ENCODE measurements at regions not wholly inside any gene's neighbourhood (a gene's known extent, or its start where the extent isn't known, plus 50 kb on each side); places are given as distances from the start of the nearest gene placed in this dataset.
"Not testable (repeated sequence)": the region's sequence is repeated elsewhere in the genome, so short reads cannot be mapped to it uniquely, and the experiment has no call there.

DNA sequence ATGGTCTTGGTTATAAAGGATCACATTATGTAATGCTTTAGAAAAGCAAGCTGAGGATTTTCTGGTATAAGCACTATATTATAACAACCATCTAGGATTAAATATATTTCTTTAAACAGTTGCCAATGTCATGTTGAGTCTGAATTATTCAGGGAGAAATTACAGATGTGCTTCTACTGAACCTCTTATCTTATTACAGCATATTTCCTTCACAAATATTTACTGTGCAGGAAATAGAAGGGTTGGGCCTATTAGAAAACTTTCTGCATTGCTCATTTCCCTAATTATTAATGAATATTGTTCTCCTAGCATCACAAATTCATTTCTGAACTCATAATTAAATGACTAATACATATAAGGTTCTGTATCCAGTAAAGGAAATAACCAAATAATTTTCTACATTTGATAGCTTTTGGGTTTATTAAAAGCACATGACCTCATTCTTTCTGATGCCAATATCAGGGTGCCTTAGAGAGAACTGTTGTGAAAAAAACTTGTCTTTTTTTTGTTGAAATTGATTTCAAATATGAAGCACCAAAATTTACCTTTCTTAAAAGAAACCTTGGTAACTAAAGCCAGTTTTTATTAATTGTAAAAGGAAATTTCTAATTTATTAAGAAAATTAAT, 476.8 kb upstream of the PTGER4 start:
- ChIA-PET CTCF (no interaction called here), POLR2A (no interaction called here)
- no peak for DNase-seq (ENCODE audit: extremely low spot score)
- TF ChIP-seq ZNF384 (IDR thresholded peaks at IDR 0.05): no peak
- no peak for TF ChIP-seq NFRKB (IDR thresholded peaks at IDR 0.05)
- no peak for TF ChIP-seq FOXM1 (IDR thresholded peaks at IDR 0.05; ENCODE audit: borderline replicate concordance)
- TF ChIP-seq FOXK2 (IDR thresholded peaks at IDR 0.05): no peak
- TF ChIP-seq LEF1 (IDR thresholded peaks at IDR 0.05; ENCODE audit: borderline replicate concordance): no peak
- TF ChIP-seq ARNT (IDR thresholded peaks at IDR 0.05): no peak
- TF ChIP-seq ELF4 (IDR thresholded peaks at IDR 0.05): no peak
- no peak for TF ChIP-seq CTBP1 (IDR thresholded peaks at IDR 0.05; ENCODE audit: borderline replicate concordance)
- no peak for TF ChIP-seq SP1 (IDR thresholded peaks at IDR 0.05)
- TF ChIP-seq TARDBP (IDR thresholded peaks at IDR 0.05): no peak
- TF ChIP-seq HDGF (IDR thresholded peaks at IDR 0.05; ENCODE audit: borderline replicate concordance): no peak
- TF ChIP-seq BHLHE40 (IDR thresholded peaks at IDR 0.05; ENCODE audit: borderline replicate concordance): no peak
- no peak for TF ChIP-seq FOXA1 (IDR thresholded peaks at IDR 0.05)
- TF ChIP-seq L3MBTL2 (conservative IDR thresholded peaks at IDR 0.05): no peak
- TF ChIP-seq, protein P1, sequence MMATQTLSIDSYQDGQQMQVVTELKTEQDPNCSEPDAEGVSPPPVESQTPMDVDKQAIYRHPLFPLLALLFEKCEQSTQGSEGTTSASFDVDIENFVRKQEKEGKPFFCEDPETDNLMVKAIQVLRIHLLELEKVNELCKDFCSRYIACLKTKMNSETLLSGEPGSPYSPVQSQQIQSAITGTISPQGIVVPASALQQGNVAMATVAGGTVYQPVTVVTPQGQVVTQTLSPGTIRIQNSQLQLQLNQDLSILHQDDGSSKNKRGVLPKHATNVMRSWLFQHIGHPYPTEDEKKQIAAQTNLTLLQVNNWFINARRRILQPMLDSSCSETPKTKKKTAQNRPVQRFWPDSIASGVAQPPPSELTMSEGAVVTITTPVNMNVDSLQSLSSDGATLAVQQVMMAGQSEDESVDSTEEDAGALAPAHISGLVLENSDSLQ (IDR thresholded peaks at IDR 0.05): no peak
- TF ChIP-seq SUZ12 (IDR thresholded peaks at IDR 0.05): no peak

DNA sequence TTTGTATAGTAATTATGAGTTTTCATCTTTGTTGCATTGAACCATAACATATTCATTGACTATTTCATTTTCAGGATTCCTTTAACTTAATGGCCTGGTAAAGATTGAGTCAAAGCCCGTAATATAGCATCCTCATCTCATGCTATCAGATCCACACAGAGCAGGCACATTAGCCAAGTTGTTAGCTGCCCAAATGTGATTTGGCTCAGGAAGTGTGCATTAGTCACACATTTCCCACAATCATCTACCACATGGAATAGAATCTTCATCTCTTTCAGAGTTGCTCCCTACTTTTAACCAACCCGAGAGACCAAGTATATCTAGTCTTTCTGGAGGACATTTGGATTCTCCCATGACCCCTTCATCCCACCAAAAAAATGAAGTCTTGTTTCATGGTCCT, 481.0 kb upstream of the PTGER4 start:
- DNase-seq (ENCODE audit: extremely low spot score): no peak
- TF ChIP-seq BHLHE40 (IDR thresholded peaks at IDR 0.05; ENCODE audit: borderline replicate concordance): no peak
- no peak for TF ChIP-seq FOXA1 (IDR thresholded peaks at IDR 0.05)
- TF ChIP-seq ARNT (IDR thresholded peaks at IDR 0.05): no peak
- TF ChIP-seq HDGF (IDR thresholded peaks at IDR 0.05; ENCODE audit: borderline replicate concordance): no peak
- no peak for TF ChIP-seq TARDBP (IDR thresholded peaks at IDR 0.05)
- TF ChIP-seq SUZ12 (IDR thresholded peaks at IDR 0.05): no peak
- no peak for TF ChIP-seq CTBP1 (IDR thresholded peaks at IDR 0.05; ENCODE audit: borderline replicate concordance)
- no peak for TF ChIP-seq L3MBTL2 (conservative IDR thresholded peaks at IDR 0.05)
- TF ChIP-seq NFRKB (IDR thresholded peaks at IDR 0.05): no peak
- ChIA-PET POLR2A (no interaction called here), CTCF (no interaction called here)

DNA sequence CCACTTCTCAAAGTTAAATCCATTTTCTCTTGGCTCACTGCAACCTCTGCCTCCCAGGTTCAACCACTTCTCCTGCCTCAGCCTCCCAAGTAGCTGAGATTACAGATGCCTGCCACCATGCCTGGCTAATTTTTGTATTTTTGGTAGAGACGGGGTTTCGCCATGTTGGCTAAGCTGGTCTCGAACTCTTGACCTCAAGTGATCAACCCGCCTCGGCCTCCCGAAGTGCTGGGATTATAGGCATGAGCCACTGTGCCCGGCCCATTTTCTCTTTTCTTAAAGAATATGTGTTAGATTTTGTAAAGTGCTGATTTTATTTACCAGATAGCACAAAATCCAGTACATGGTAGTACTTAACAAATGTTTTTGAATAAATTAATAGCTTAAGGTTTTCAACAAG, 484.1 kb upstream of the PTGER4 start:
- CTCF ChIA-PET; DNase-seq (ENCODE audit: extremely low spot score); POLR2A ChIA-PET: not testable (repeated sequence)

DNA sequence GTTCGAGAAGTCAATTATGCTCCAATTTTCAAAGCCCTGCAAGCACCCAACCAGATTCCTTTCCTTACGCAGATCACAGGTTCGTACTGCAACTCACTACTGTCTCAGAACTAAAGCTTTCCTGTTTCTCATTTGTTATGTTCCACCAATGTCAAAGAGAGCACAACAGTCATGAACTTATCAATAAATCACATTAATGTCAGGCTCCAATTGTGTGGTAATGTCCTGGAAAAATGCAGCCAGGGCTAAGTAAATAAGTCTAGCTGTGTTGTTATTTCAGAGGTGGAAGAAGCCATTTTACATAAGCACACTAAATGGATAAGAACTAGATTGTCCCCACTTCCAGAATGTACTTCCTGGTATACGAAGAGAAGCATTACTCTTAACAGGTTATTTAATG, 488.6 kb upstream of the PTGER4 start:
- CTCF ChIA-PET: no interaction called here

DNA sequence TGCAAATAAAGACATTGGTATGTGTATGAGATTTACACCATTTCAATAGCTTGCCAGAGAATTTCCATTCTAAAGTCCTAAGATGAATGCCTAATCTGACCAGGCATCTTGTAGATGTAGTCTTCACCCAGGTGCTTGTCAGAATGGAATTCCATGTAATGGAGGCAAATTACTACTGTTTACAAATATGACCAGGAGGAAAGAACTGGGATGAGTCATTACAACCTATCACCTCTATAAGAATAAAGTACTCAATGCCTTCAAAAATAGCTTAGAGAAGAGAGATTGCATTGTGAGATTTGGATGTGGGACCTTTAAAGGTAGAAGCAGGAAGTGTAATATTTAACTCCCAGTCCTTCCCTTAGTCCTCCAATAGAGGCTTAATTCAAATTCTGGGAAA, 507.0 kb upstream of the PTGER4 start:
- ChIA-PET POLR2A (no interaction called here), CTCF (no interaction called here)
- no peak for DNase-seq (ENCODE audit: extremely low spot score)
- TF ChIP-seq TARDBP (IDR thresholded peaks at IDR 0.05) (no peak), HDGF (IDR thresholded peaks at IDR 0.05; ENCODE audit: borderline replicate concordance) (no peak), SUZ12 (IDR thresholded peaks at IDR 0.05) (no peak), FOXA1 (IDR thresholded peaks at IDR 0.05) (no peak), NFRKB (IDR thresholded peaks at IDR 0.05) (no peak), ZNF384 (IDR thresholded peaks at IDR 0.05) (no peak), L3MBTL2 (conservative IDR thresholded peaks at IDR 0.05) (no peak), ARNT (IDR thresholded peaks at IDR 0.05) (no peak), LEF1 (IDR thresholded peaks at IDR 0.05; ENCODE audit: borderline replicate concordance) (no peak), ELF4 (IDR thresholded peaks at IDR 0.05) (no peak), CTBP1 (IDR thresholded peaks at IDR 0.05; ENCODE audit: borderline replicate concordance) (no peak), FOXK2 (IDR thresholded peaks at IDR 0.05) (no peak), BHLHE40 (IDR thresholded peaks at IDR 0.05; ENCODE audit: borderline replicate concordance) (no peak), SP1 (IDR thresholded peaks at IDR 0.05) (no peak), FOXM1 (IDR thresholded peaks at IDR 0.05; ENCODE audit: borderline replicate concordance) (no peak)
- TF ChIP-seq, protein P1 (IDR thresholded peaks at IDR 0.05): no peak

More for the DNA sequence above, 488.6 kb upstream of the PTGER4 start:
- no peak for TF ChIP-seq CTBP1 (IDR thresholded peaks at IDR 0.05; ENCODE audit: borderline replicate concordance)
- TF ChIP-seq FOXM1 (IDR thresholded peaks at IDR 0.05; ENCODE audit: borderline replicate concordance): no peak
- TF ChIP-seq TARDBP (IDR thresholded peaks at IDR 0.05): no peak
- no peak for TF ChIP-seq ELF4 (IDR thresholded peaks at IDR 0.05)
- no peak for TF ChIP-seq BHLHE40 (IDR thresholded peaks at IDR 0.05; ENCODE audit: borderline replicate concordance)
- no peak for TF ChIP-seq SUZ12 (IDR thresholded peaks at IDR 0.05)
- no peak for DNase-seq (ENCODE audit: extremely low spot score)
- POLR2A ChIA-PET: no interaction called here

DNA sequence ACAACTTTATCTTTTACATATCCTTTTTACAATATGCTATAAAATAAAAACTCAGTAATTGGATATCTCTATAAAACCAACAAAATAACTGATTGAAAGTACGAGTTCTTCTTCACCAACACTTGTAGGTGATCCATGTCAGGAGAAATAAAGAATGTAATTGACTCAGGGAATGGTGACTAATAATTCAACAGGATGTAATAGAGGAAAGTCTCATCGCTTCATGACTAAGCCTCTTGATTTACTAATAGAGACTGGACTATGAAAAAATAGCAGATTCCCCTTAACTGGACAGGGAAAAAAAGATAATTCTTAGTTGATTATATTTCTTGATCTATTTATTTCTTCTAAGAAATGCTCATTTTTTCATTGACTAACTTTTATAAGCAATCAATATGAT, 507.7 kb upstream of the PTGER4 start:
- ChIA-PET CTCF (no interaction called here), POLR2A (no interaction called here)
- no peak for TF ChIP-seq NFRKB (IDR thresholded peaks at IDR 0.05)
- TF ChIP-seq TARDBP (IDR thresholded peaks at IDR 0.05): no peak
- no peak for TF ChIP-seq SUZ12 (IDR thresholded peaks at IDR 0.05)
- TF ChIP-seq HDGF (IDR thresholded peaks at IDR 0.05; ENCODE audit: borderline replicate concordance): no peak
- TF ChIP-seq ZNF384 (IDR thresholded peaks at IDR 0.05): no peak
- TF ChIP-seq FOXA1 (IDR thresholded peaks at IDR 0.05): no peak
- no peak for TF ChIP-seq L3MBTL2 (conservative IDR thresholded peaks at IDR 0.05)
- no peak for TF ChIP-seq SP1 (IDR thresholded peaks at IDR 0.05)
- no peak for TF ChIP-seq ARNT (IDR thresholded peaks at IDR 0.05)
- no peak for TF ChIP-seq LEF1 (IDR thresholded peaks at IDR 0.05; ENCODE audit: borderline replicate concordance)
- no peak for DNase-seq (ENCODE audit: extremely low spot score)

DNA sequence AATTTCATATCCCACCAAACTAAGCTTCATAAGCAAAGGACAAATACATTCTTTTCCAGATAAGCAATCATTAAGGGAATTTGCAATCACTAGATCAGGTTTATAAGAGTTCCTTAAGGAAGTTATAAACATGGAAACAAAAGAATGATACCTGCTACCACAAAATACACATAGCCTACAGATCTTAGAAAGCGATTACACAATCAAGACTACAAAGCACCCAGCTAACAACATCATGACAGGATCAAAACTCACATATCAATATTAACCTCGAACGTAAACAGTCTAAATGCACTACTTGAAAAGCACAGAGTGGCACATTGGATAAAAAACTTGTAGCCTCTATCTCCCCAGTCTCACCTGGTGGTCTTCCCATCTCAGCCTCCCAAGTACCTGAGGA, 512.4 kb upstream of the PTGER4 start:
- ChIA-PET POLR2A (no interaction called here), CTCF (no interaction called here)
- no peak for DNase-seq (ENCODE audit: extremely low spot score)
- no peak for TF ChIP-seq BHLHE40 (IDR thresholded peaks at IDR 0.05; ENCODE audit: borderline replicate concordance)
- TF ChIP-seq SUZ12 (IDR thresholded peaks at IDR 0.05): no peak
- TF ChIP-seq TARDBP (IDR thresholded peaks at IDR 0.05): no peak
